ENCODE measurements at regions not wholly inside any gene's neighbourhood (a gene's known extent, or its start where the extent isn't known, plus 50 kb on each side); places are given as distances from the start of the nearest gene placed in this dataset.

DNA sequence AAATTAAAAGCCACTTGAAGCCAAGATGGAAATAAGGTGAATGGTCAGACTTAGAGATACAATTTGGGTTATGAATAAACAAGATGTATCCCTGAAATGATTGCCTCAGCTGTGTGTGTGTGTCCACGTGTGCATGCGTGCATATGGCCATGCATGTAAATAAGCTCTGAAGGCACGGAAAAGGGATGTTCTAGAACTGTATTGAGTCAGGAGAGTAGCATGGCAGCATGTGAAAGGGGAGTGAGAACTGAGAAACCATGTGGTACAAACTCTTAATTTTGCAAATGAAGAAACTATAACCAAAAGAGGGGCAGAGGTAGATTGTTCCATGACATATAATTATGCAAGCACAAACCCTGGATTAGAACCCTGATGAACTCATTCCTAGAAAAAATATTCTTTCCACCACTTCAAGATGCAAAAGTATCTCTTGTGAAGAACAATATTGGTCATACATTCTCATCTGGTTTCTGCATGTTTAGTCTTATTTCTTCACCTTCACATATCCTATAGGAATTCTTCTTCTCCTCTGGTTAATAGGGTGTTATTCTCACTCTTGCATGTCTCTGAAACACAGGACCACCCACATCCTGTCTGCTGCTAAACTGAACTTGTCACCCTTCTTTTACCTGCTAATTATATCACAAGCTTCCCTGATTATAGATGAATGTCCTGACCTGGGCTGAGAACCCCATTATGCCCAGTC, 455.8 kb downstream of the SETBP1 start:
- DNase-seq (ENCODE audit: extremely low read depth, insufficient read length): peak; percentile 3
- TF ChIP-seq, protein P1, sequence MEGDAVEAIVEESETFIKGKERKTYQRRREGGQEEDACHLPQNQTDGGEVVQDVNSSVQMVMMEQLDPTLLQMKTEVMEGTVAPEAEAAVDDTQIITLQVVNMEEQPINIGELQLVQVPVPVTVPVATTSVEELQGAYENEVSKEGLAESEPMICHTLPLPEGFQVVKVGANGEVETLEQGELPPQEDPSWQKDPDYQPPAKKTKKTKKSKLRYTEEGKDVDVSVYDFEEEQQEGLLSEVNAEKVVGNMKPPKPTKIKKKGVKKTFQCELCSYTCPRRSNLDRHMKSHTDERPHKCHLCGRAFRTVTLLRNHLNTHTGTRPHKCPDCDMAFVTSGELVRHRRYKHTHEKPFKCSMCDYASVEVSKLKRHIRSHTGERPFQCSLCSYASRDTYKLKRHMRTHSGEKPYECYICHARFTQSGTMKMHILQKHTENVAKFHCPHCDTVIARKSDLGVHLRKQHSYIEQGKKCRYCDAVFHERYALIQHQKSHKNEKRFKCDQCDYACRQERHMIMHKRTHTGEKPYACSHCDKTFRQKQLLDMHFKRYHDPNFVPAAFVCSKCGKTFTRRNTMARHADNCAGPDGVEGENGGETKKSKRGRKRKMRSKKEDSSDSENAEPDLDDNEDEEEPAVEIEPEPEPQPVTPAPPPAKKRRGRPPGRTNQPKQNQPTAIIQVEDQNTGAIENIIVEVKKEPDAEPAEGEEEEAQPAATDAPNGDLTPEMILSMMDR (IDR thresholded peaks at IDR 0.05; ENCODE audit: insufficient read depth, low read length, poor library complexity, severe bottlenecking): no peak
- no peaks in the 10 kb centered on the region for H3K36me3 ChIP-seq (ENCODE audit: control insufficient read depth, insufficient read depth, low read length)
- H3K27me3 ChIP-seq (replicated peaks; ENCODE audit: control insufficient read depth, insufficient read depth, low read length): no peaks in the 10 kb centered on the region; the same call in 1 of the 2 replicates
- H3K4me3 ChIP-seq (replicated peaks; ENCODE audit: low read depth, low read length): no peak overlapping the region

DNA sequence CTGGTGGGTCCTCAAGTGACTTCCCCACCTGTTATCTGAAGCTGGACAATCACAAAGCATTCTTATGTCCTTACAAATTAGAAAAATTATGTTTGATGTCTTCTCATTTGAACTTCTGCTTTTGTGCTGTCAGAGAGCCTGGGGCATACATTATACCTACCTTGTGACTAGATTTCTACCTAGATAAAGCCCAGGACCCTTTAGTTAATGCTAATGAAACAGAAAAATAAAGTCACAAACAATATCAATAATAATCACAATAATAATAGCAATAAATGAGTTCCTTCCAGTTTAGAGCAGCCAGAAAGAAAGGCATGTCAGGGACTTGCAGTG, 456.4 kb downstream of the SETBP1 start:
- DNase-seq (ENCODE audit: extremely low read depth, insufficient read length): peak; percentile 1
- Histone ChIP-seq H3K4me3 (replicated peaks; ENCODE audit: low read depth, low read length) (no peak overlapping the region), H3K27me3 (replicated peaks; ENCODE audit: control insufficient read depth, insufficient read depth, low read length) (no peaks in the 10 kb centered on the region; the same call in 1 of the 2 replicates), H3K36me3 (ENCODE audit: control insufficient read depth, insufficient read depth, low read length) (no peaks in the 10 kb centered on the region)
- TF ChIP-seq, protein P1 (IDR thresholded peaks at IDR 0.05; ENCODE audit: insufficient read depth, low read length, poor library complexity, severe bottlenecking): no peak

DNA sequence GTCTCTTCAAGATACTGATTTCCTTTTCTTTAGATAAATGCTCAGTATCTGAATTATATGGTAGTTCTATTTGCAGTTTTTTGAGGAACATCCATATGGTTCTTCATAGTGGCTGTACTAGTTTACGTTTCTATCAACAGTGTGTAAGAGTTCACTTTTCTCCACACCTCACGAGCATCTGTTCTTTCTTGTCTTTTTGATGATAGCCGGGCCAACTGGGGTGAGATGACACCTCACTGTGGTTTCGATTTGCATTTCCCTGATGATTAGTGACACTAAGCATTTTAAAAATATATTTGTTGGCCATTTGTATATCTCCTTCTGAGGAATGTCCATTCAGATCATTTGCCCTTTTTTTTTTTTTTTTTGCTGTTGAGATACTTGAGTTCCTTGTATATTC, 458.8 kb downstream of the SETBP1 start:
- TF ChIP-seq, protein P1 (IDR thresholded peaks at IDR 0.05; ENCODE audit: insufficient read depth, low read length, poor library complexity, severe bottlenecking): no peak
- no peak overlapping the region for H3K4me3 ChIP-seq (replicated peaks; ENCODE audit: low read depth, low read length)
- H3K27me3 ChIP-seq (replicated peaks; ENCODE audit: control insufficient read depth, insufficient read depth, low read length): no peaks in the 10 kb centered on the region; the same call in 1 of the 2 replicates
- no peak for DNase-seq (ENCODE audit: extremely low read depth, insufficient read length)
- H3K36me3 ChIP-seq (ENCODE audit: control insufficient read depth, insufficient read depth, low read length): no peaks in the 10 kb centered on the region

DNA sequence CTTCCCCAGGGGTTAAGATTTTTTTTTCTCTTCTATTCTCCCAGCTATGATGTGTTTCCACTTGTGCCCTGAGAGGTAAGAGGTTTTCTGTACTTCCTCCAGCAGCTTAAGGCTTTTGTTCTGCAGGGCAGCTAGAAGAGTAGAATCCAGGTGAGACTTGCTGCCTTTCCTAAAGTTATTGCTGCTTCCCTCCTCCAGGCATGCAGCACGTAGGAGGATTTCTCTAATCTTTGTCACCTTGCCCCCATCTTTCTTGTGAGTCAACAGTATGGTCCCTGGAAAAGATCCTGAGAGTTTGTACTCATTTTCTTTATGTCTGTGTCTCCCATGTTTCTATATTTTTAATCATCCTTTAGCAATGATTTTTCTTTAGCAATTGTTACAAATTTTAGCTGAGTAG, 462.2 kb downstream of the SETBP1 start:
- no peak overlapping the region for H3K4me3 ChIP-seq (replicated peaks; ENCODE audit: low read depth, low read length)
- no peaks in the 10 kb centered on the region for H3K36me3 ChIP-seq (ENCODE audit: control insufficient read depth, insufficient read depth, low read length)
- no peak for DNase-seq (ENCODE audit: extremely low read depth, insufficient read length)
- TF ChIP-seq, protein P1 (IDR thresholded peaks at IDR 0.05; ENCODE audit: insufficient read depth, low read length, poor library complexity, severe bottlenecking): no peak
- H3K27me3 ChIP-seq (replicated peaks; ENCODE audit: control insufficient read depth, insufficient read depth, low read length): no peaks in the 10 kb centered on the region

DNA sequence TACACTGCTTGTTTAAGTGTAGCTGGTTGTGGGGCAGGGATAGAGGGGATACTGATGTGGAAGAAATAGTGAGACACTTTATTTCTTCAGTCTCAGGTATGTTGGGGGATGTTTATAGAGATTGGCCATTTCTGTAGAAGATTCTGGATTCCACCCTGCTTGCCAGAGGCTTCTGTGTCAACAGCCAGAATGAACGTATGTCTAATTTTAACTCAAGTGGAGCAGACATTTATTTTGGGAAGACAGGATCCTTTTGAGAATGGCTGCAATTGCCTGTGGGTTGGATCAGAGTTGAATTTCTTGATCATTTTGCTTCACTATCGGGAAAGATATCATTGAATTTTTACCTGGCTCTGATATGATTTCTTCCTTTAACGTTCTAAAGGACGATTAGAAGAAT, 465.6 kb upstream of the SLC14A2 start:
- TF ChIP-seq, protein P1 (IDR thresholded peaks at IDR 0.05; ENCODE audit: insufficient read depth, low read length, poor library complexity, severe bottlenecking): no peak

DNA sequence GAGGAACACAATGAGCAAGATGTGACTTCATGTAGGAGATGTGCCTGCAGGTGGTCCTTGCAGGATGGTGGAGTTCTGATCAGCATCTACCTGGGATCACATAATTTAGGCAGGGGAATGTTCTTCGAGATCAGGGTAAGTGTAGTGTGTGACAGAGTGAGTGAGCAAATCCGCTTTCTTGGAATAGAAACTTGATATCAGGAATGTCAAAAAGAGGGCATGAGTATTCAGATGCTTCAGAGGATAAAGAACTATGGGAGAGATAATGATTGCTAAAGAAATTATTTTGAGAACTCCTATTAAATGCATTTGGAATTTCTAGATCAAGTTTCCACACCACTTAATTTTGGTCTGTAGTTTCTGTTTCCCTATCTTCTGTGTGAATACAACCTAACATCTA, 463.6 kb upstream of the SLC14A2 start:
- TF ChIP-seq, protein P1 (IDR thresholded peaks at IDR 0.05; ENCODE audit: insufficient read depth, low read length, poor library complexity, severe bottlenecking): no peak
- H3K27me3 ChIP-seq (replicated peaks; ENCODE audit: control insufficient read depth, insufficient read depth, low read length): no peaks in the 10 kb centered on the region
- H3K36me3 ChIP-seq (ENCODE audit: control insufficient read depth, insufficient read depth, low read length): no peaks in the 10 kb centered on the region
- no peak overlapping the region for H3K4me3 ChIP-seq (replicated peaks; ENCODE audit: low read depth, low read length)
- DNase-seq (ENCODE audit: extremely low read depth, insufficient read length): no peak

More for the DNA sequence above, 465.6 kb upstream of the SLC14A2 start:
- Histone ChIP-seq H3K27me3 (replicated peaks; ENCODE audit: control insufficient read depth, insufficient read depth, low read length) (no peaks in the 10 kb centered on the region), H3K36me3 (ENCODE audit: control insufficient read depth, insufficient read depth, low read length) (no peaks in the 10 kb centered on the region), H3K4me3 (replicated peaks; ENCODE audit: low read depth, low read length) (no peak overlapping the region)
- no peak for DNase-seq (ENCODE audit: extremely low read depth, insufficient read length)

Measured in GM06990 (cell line).